Daoy (cell line): ENCODE measurements at regions not wholly inside any gene's neighbourhood (a gene's known extent, or its start where the extent isn't known, plus 50 kb on each side); places are given as distances from the start of the nearest gene placed in this dataset.

Experiments used
- DNase-seq: peaks from one replicate; pipeline ENCODE4 v3.0.0-alpha.2; 2015; ENCODE audit warnings: low read depth

GRCh38 chr6:105850261-105851112, 235.6 kb upstream of the PRDM1 start:
- no peak for DNase-seq

GRCh38 chr6:105849746-105850145, 236.4 kb upstream of the PRDM1 start:
- no peak for DNase-seq

- no peak for DNase-seq
Measured at GRCh38 chr6:105847433-105847832, 238.7 kb upstream of the PRDM1 start.

GRCh38 chr6:105844275-105844883, 241.8 kb upstream of the PRDM1 start:
- DNase-seq, result no peak

- DNase-seq, result no peak
Measured at GRCh38 chr6:105839266-105839665, 246.9 kb upstream of the PRDM1 start.

GRCh38 chr6:105838171-105838570, 248.0 kb upstream of the PRDM1 start:
- DNase-seq, result no peak

- DNase-seq, result peak; percentile 35
Measured at GRCh38 chr6:105836889-105837288, 249.2 kb upstream of the PRDM1 start.

- DNase-seq, result no peak
Measured at GRCh38 chr6:105836379-105836778, 249.8 kb upstream of the PRDM1 start.

GRCh38 chr6:105835373-105835772, 250.8 kb upstream of the PRDM1 start:
- DNase-seq, result peak; percentile 45

- no peak for DNase-seq
Measured at GRCh38 chr6:105833959-105834947, 251.9 kb upstream of the PRDM1 start.

- no peak for DNase-seq
Measured at GRCh38 chr6:105832313-105832761, 253.8 kb upstream of the PRDM1 start.

GRCh38 chr6:105831311-105832097, 254.6 kb upstream of the PRDM1 start:
- no peak for DNase-seq

- no peak for DNase-seq
Measured at GRCh38 chr6:105825210-105825609, 260.9 kb upstream of the PRDM1 start.

GRCh38 chr6:105824732-105825131, 261.4 kb upstream of the PRDM1 start:
- no peak for DNase-seq

GRCh38 chr6:105821777-105822176, 264.4 kb upstream of the PRDM1 start:
- DNase-seq, result no peak

- DNase-seq, result no peak
Measured at GRCh38 chr6:105821027-105821426, 265.1 kb upstream of the PRDM1 start.

GRCh38 chr6:105819745-105820144, 266.4 kb upstream of the PRDM1 start:
- DNase-seq, result no peak

GRCh38 chr6:105818505-105818904, 267.6 kb upstream of the PRDM1 start:
- DNase-seq, result no peak

- DNase-seq, result no peak
Measured at GRCh38 chr6:105817961-105818360, 268.2 kb upstream of the PRDM1 start.

GRCh38 chr6:105817370-105817769, 268.8 kb upstream of the PRDM1 start:
- DNase-seq, result no peak

- DNase-seq, result no peak
Measured at GRCh38 chr6:105816847-105817246, 269.3 kb upstream of the PRDM1 start.
